ENCODE measurements at regions not wholly inside any gene's neighbourhood (a gene's known extent, or its start where the extent isn't known, plus 50 kb on each side); places are given as distances from the start of the nearest gene placed in this dataset.

DNA sequence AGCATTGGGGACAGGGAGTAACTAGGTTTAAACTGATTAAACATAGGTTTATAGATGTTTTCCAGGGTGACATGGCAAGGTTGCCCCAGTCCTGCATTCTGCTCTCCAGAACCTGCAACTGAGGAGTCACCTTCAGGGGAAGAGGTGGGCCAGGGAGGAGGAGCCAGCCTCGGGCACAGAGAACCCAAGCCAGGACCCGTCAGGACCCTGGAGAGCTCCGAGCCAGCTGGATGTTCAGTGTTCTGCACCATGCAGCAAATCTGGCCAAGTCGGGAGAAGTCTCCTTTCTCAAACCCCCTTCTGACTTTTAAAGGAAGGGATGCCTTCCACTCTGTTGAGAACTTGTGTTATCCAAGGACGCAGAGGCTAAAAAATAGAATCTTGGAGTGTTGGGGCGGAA is 62.1 kb upstream of the SLC6A11 start:
- TF ChIP-seq POLR2A (IDR thresholded peaks at IDR 0.05): no peak
- TF ChIP-seq, protein P1, sequence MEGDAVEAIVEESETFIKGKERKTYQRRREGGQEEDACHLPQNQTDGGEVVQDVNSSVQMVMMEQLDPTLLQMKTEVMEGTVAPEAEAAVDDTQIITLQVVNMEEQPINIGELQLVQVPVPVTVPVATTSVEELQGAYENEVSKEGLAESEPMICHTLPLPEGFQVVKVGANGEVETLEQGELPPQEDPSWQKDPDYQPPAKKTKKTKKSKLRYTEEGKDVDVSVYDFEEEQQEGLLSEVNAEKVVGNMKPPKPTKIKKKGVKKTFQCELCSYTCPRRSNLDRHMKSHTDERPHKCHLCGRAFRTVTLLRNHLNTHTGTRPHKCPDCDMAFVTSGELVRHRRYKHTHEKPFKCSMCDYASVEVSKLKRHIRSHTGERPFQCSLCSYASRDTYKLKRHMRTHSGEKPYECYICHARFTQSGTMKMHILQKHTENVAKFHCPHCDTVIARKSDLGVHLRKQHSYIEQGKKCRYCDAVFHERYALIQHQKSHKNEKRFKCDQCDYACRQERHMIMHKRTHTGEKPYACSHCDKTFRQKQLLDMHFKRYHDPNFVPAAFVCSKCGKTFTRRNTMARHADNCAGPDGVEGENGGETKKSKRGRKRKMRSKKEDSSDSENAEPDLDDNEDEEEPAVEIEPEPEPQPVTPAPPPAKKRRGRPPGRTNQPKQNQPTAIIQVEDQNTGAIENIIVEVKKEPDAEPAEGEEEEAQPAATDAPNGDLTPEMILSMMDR (IDR thresholded peaks at IDR 0.05): no peak

All from testis (tissue), 2 donors.